AG04449 (cell line): ENCODE measurements at regions not wholly inside any gene's neighbourhood (a gene's known extent, or its start where the extent isn't known, plus 50 kb on each side); places are given as distances from the start of the nearest gene placed in this dataset.

Experiments
- CTCF ChIA-PET: fragments of 350-600 bp; formaldehyde crosslinking; extraction: SDS; loops from one replicate; lab custom pipeline; 2021; ENCODE audit warnings: antibody characterized with exemption; lab: Yijun Ruan, JAX
- POLR2A ChIA-PET: fragments of 400-600, 350-600 bp; formaldehyde crosslinking; extraction: SDS; loops from one replicate; lab custom pipeline; 2020; ENCODE audit warnings: antibody characterized with exemption, inconsistent platforms; lab: Yijun Ruan, JAX
- DNase-seq: peaks from one replicate; pipeline ENCODE4 v3.0.0-alpha.2; 2010; ENCODE audit warnings: low read depth, low spot score
- H3K4me3 ChIP-seq: 2 replicates; pipeline ENCODE4 v1.5.1; 2011; ENCODE audit warnings: low read depth, mild to moderate bottlenecking, control low read depth, low read length
- CTCF ChIP-seq: IDR thresholded peaks from one replicate; pipeline ENCODE4 v1.5.1; 2011; ENCODE audit warnings: mild to moderate bottlenecking, moderate library complexity, low read length, control low read depth, inconsistent platforms; ENCODE audit not compliant: insufficient read depth; ENCODE audit errors: missing control alignments

- ChIA-PET POLR2A (no interaction called here), CTCF (interaction anchor here (1.6 kb wide), 1 partner anchor 9 kb away, joined by 5 read pairs; no protein-coding TSS in a partner anchor)
- no peak overlapping the region for H3K4me3 ChIP-seq
- no peak for DNase-seq
- no peak for TF ChIP-seq CTCF
Observed at GRCh38 chr2:220114443-220114842, 487.0 kb downstream of the SLC4A3 start.

DNA sequence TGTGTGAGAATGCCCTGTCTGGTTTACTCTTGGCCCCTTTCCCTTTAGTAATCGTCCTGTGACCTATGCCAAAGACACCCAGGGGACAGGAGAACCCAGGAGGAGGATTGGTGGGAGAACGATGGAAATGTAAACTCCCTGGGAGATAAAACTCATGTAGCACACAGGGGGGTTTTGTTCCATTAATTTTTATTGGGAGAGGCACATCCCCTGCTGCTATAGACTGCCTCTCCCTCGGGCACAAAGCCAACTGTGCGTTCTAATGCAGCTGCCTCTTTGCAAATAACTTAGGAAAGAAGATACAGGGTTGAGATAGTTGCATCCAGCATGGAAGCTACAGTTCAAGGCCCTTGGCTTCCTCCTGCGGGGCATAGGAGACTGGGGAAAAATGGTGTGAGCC lies 489.6 kb downstream of the SLC4A3 start:
- ChIA-PET POLR2A (no interaction called here), CTCF (no interaction called here)
- DNase-seq: no peak
- no peak overlapping the region for H3K4me3 ChIP-seq
- TF ChIP-seq CTCF: no peak

GRCh38 chr2:220120041-220120440 lies 492.6 kb downstream of the SLC4A3 start:
- DNase-seq: no peak
- ChIA-PET CTCF (no interaction called here), POLR2A (no interaction called here)
- no peak for TF ChIP-seq CTCF
- no peak overlapping the region for H3K4me3 ChIP-seq

DNA sequence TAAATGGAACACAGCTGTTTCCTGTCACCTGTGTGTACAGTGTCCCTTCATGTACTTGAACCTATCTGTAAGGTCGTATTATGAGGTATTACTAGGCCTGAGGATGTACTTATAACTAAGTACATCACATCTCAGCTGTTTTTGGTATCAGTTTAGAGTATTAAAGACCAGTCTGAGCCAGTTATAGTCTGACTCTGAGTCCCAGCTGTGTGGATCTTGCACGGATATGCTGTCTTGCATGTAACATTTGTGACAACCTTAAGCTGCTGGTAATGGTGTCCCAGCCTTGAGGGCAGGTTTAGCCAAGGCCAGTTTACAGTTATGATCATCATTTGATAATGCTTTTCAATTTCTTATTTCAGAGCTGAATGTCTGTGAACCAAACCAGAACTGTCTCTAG lies 496.3 kb downstream of the SLC4A3 start:
- ChIA-PET CTCF (no interaction called here), POLR2A (no interaction called here)
- TF ChIP-seq CTCF: no peak
- H3K4me3 ChIP-seq: no peak overlapping the region
- no peak for DNase-seq

DNA sequence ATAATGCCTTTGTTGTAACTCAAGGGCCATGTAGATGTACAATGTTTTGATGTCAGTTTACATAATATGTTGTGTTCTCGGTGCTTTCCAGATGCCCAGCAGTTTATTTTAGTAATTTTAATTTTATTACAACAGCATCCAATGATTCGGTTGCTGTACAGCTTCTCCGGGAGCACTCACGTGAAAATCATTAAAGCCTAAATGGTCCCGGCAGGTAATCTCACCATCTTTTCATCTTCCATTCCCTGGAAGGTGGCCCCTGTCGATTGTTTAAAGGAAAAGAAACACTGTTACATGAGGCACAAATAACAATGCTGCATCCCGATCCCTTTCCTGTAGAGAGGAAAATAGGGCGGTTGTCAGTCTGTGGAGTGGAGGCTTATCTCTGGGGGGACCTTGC lies 498.1 kb downstream of the SLC4A3 start:
- no peak for TF ChIP-seq CTCF
- H3K4me3 ChIP-seq: no peak overlapping the region
- ChIA-PET POLR2A (no interaction called here), CTCF (no interaction called here)
- no peak for DNase-seq

DNA sequence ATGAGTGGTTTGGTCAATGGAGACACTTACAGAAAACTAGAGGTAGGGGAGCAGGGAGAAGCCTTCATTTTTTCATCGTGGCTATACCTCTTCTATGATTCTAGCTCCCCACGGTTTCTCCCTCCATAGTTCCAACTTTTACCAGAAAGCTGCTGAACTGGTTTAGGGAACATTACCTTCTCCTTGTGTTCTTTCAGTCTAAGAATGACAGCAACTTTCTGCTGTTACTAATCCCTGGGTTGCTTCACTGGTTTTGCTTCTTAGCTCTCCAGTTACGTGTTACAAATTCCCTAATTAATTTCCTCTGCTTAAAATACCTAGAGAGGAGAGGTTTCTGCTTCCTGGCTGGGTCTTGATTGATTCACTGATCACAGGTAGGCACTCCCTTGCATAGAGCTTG lies 499.9 kb downstream of the SLC4A3 start:
- CTCF ChIA-PET: no interaction called here
- H3K4me3 ChIP-seq: no peak overlapping the region
- TF ChIP-seq CTCF: no peak
- DNase-seq: no peak
- POLR2A ChIA-PET: no interaction called here

- DNase-seq: no peak
- ChIA-PET CTCF (no interaction called here), POLR2A (no interaction called here)
- TF ChIP-seq CTCF: no peak
- no peak overlapping the region for H3K4me3 ChIP-seq
Observed at GRCh38 chr2:220127876-220128275, 500.4 kb downstream of the SLC4A3 start.
